ENCODE measurements at regions not wholly inside any gene's neighbourhood (a gene's known extent, or its start where the extent isn't known, plus 50 kb on each side); places are given as distances from the start of the nearest gene placed in this dataset.

GRCh38 chr7:21013765-21014539 lies 227.3 kb upstream of the SP8 start:
- H3K27me3 ChIP-seq (ENCODE audit: insufficient read depth, low read length), result no peaks in the 10 kb centered on the region
- H3K27me3 Mint-ChIP-seq, result no peaks in the 10 kb centered on the region
- peaks cover 0 to 3% (median 0%) of the 10 kb centered on the region in 8 donors for H3K9me3 Mint-ChIP-seq
- H3K4me1 ChIP-seq (ENCODE audit: insufficient read depth, low read length), result no peaks in the 10 kb centered on the region
- H3K4me1 Mint-ChIP-seq, result no peaks in the 10 kb centered on the region
- no peak overlapping the region for H3K27ac Mint-ChIP-seq
- POLR2A ChIA-PET (ENCODE audit: partially characterized antibody), result no interaction called here
- intact Hi-C loops (cut with micrococcal nuclease), result no loop called here
- no peaks in the 10 kb centered on the region for H3K36me3 ChIP-seq (ENCODE audit: insufficient read depth, low read length)
- DNase-seq, result no peak
- H3K36me3 Mint-ChIP-seq, result no peaks in the 10 kb centered on the region
- H3K4me3 Mint-ChIP-seq, result no peak overlapping the region
- no peaks in the 10 kb centered on the region for H3K9me3 ChIP-seq (ENCODE audit: control insufficient read depth in 1 of 2, low read length in 2 of 2)
- no peak overlapping the region for H3K27ac ChIP-seq (ENCODE audit: low read depth, low read length)
- CTCF ChIA-PET (ENCODE audit: partially characterized antibody), result no interaction called here
- no peak overlapping the region for H3K4me3 ChIP-seq (ENCODE audit: low read length in 2 of 2)

GRCh38 chr7:21020667-21021066 lies 234.0 kb upstream of the SP8 start:
- POLR2A ChIA-PET (ENCODE audit: partially characterized antibody), result no interaction called here

DNA sequence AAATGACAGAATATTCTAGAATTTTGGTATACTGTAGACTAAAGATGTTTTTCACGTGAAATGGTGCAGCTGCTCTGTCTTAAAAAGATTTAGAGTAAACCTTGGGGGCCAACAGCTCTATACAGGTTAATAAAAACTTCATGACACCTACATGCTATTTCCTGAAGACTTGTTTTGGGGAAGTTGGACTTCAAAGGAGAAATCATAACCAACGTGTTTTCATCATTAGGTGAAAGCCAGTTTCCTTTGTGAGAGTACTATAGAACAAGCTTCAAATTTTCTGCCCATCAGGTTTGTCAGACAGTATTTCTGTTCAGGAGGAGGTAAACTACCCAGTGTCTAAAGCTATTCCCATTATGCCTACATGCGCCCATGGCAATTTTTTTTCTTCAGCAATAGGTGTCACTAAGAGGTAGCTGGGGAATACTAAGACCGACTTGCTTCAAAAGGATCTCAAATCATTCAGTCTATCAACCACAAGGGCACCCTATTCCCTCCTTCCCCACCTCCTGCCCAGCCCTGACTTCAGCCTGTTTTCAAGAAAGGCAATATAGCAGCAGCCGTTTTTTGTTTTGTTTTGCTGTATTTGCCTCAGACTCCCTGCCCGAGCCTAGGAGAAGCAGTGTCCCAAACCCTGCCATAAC lies 237.3 kb upstream of the SP8 start:
- Histone ChIP-seq H3K4me3 (ENCODE audit: low read length in 2 of 2) (no peak overlapping the region), H3K27me3 (ENCODE audit: insufficient read depth, low read length) (no peaks in the 10 kb centered on the region), H3K36me3 (ENCODE audit: insufficient read depth, low read length) (no peaks in the 10 kb centered on the region), H3K9me3 (ENCODE audit: control insufficient read depth in 1 of 2, low read length in 2 of 2) (no peaks in the 10 kb centered on the region), H3K27ac (ENCODE audit: low read depth, low read length) (no peak overlapping the region), H3K4me1 (ENCODE audit: insufficient read depth, low read length) (no peaks in the 10 kb centered on the region)
- Mint-ChIP-seq H3K27ac (no peak overlapping the region), H3K4me3 (no peak overlapping the region), H3K36me3 (no peaks in the 10 kb centered on the region), H3K27me3 (peaks cover 0 to 4% of the 10 kb centered on the region in 2 donors), H3K4me1 (no peaks in the 10 kb centered on the region), H3K9me3 (peaks cover 0 to 2% (median 0%) of the 10 kb centered on the region in 8 donors)
- POLR2A ChIA-PET (ENCODE audit: partially characterized antibody), result no interaction called here
- intact Hi-C loops (cut with micrococcal nuclease), result no loop called here
- CTCF ChIA-PET (ENCODE audit: partially characterized antibody), result no interaction called here
- no peak for DNase-seq

More at GRCh38 chr7:21020667-21021066, 234.0 kb upstream of the SP8 start:
- Mint-ChIP-seq H3K36me3 (no peaks in the 10 kb centered on the region), H3K4me1 (no peaks in the 10 kb centered on the region), H3K27ac (no peak overlapping the region), H3K27me3 (peaks cover 0 to 4% of the 10 kb centered on the region in 2 donors), H3K4me3 (no peak overlapping the region), H3K9me3 (peaks cover 0 to 2% (median 0%) of the 10 kb centered on the region in 8 donors)
- Histone ChIP-seq H3K9me3 (ENCODE audit: control insufficient read depth in 1 of 2, low read length in 2 of 2) (no peaks in the 10 kb centered on the region), H3K4me3 (ENCODE audit: low read length in 2 of 2) (no peak overlapping the region), H3K27me3 (ENCODE audit: insufficient read depth, low read length) (no peaks in the 10 kb centered on the region), H3K27ac (ENCODE audit: low read depth, low read length) (no peak overlapping the region), H3K4me1 (ENCODE audit: insufficient read depth, low read length) (no peaks in the 10 kb centered on the region), H3K36me3 (ENCODE audit: insufficient read depth, low read length) (no peaks in the 10 kb centered on the region)
- DNase-seq, result no peak
- CTCF ChIA-PET (ENCODE audit: partially characterized antibody), result no interaction called here
- intact Hi-C loops (cut with micrococcal nuclease), result no loop called here

DNA sequence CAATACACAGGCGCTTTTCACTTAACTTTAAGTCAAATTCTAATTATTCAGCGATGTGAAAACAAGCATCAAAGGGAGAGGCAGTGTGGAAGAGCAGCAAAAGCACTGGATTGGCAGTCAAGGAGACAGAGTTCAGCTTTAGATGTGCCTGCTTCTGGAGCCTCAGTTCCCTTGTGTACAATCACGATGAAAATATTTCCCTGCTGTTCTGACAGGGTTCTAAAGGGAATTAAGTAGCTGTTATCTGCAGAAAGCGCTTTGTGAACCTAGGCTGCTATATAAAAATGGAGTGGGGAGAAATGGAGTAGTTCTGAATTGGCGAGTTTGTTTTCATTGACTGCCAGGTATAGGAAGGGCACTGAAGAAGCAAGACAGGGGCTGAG lies 237.8 kb upstream of the SP8 start:
- peaks cover 0 to 2% (median 0%) of the 10 kb centered on the region in 8 donors for H3K9me3 Mint-ChIP-seq
- H3K27ac Mint-ChIP-seq, result no peak overlapping the region
- no peaks in the 10 kb centered on the region for H3K27me3 ChIP-seq (ENCODE audit: insufficient read depth, low read length)
- H3K4me3 ChIP-seq (ENCODE audit: low read length in 2 of 2), result no peak overlapping the region
- H3K36me3 Mint-ChIP-seq, result no peaks in the 10 kb centered on the region
- no peaks in the 10 kb centered on the region for H3K36me3 ChIP-seq (ENCODE audit: insufficient read depth, low read length)
- no peak overlapping the region for H3K4me3 Mint-ChIP-seq
- intact Hi-C loops (cut with micrococcal nuclease), result no loop called here
- H3K4me1 ChIP-seq (ENCODE audit: insufficient read depth, low read length), result no peaks in the 10 kb centered on the region
- CTCF ChIA-PET (ENCODE audit: partially characterized antibody), result no interaction called here
- H3K27ac ChIP-seq (ENCODE audit: low read depth, low read length), result no peak overlapping the region
- peaks cover 0 to 4% of the 10 kb centered on the region in 2 donors for H3K27me3 Mint-ChIP-seq
- no peak for DNase-seq
- no peaks in the 10 kb centered on the region for H3K4me1 Mint-ChIP-seq
- no peaks in the 10 kb centered on the region for H3K9me3 ChIP-seq (ENCODE audit: control insufficient read depth in 1 of 2, low read length in 2 of 2)
- POLR2A ChIA-PET (ENCODE audit: partially characterized antibody), result no interaction called here

- no peak for DNase-seq
- intact Hi-C loops (cut with micrococcal nuclease), result no loop called here
- no peaks in the 10 kb centered on the region for H3K36me3 ChIP-seq (ENCODE audit: insufficient read depth, low read length)
- H3K4me1 Mint-ChIP-seq, result no peaks in the 10 kb centered on the region
- no peaks in the 10 kb centered on the region for H3K4me1 ChIP-seq (ENCODE audit: insufficient read depth, low read length)
- H3K4me3 Mint-ChIP-seq, result no peak overlapping the region
- no peaks in the 10 kb centered on the region for H3K9me3 ChIP-seq (ENCODE audit: control insufficient read depth in 1 of 2, low read length in 2 of 2)
- H3K9me3 Mint-ChIP-seq, result no peaks in the 10 kb centered on the region
- H3K27ac Mint-ChIP-seq, result no peak overlapping the region
- peaks cover 0 to 4% of the 10 kb centered on the region in 2 donors for H3K27me3 Mint-ChIP-seq
- ChIA-PET CTCF (ENCODE audit: partially characterized antibody) (no interaction called here), POLR2A (ENCODE audit: partially characterized antibody) (no interaction called here)
- H3K4me3 ChIP-seq (ENCODE audit: low read length in 2 of 2), result no peak overlapping the region
- no peak overlapping the region for H3K27ac ChIP-seq (ENCODE audit: low read depth, low read length)
- no peaks in the 10 kb centered on the region for H3K36me3 Mint-ChIP-seq
- H3K27me3 ChIP-seq (ENCODE audit: insufficient read depth, low read length), result no peaks in the 10 kb centered on the region
Measured at GRCh38 chr7:21028186-21028585, 241.5 kb upstream of the SP8 start.

DNA sequence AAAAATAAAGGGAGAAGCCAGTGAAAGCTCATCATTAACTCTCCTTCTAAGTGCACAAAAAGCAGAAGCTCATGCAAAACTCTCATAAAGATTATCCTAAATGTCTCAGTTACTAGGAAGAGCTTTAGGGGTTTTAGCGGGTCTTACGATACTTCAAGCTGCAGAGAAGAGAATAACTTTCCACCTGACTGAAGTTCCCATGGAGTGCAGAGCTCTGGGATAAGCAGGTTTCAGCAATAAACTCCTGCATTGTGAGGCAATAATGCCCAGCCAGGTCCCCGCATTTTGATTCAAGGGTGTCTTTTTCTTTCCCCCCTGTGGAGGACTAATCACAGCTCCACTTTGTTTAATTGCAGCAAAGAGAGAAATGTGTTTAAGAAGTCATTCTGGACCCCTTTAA lies 241.9 kb upstream of the SP8 start:
- no peaks in the 10 kb centered on the region for H3K4me1 Mint-ChIP-seq
- no peaks in the 10 kb centered on the region for H3K9me3 ChIP-seq (ENCODE audit: control insufficient read depth in 1 of 2, low read length in 2 of 2)
- H3K27me3 ChIP-seq (ENCODE audit: insufficient read depth, low read length), result no peaks in the 10 kb centered on the region

DNA sequence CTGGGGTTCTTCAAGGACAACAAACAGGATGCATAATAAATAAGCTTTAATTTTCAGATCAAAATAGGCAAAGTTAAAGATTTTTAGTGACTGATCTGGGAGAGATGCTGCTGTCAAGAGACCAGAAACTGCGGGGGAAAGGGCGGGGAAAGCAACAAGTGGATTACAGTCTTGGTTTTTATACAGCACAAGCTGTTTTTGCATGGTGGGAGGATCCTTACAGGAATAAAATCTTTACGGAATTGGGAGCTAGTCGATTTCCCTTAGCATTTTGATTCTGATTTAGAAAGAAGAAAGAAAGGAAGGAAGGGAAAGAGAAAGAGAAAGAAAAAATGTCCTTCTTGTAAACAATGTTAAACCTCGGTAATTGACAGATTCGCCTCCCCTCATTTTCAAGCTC lies 242.3 kb upstream of the SP8 start:
- no peak overlapping the region for H3K27ac ChIP-seq (ENCODE audit: low read depth, low read length)
- Mint-ChIP-seq H3K27me3 (peaks cover 0 to 4% of the 10 kb centered on the region in 2 donors), H3K9me3 (no peaks in the 10 kb centered on the region), H3K4me3 (no peak overlapping the region), H3K27ac (no peak overlapping the region), H3K4me1 (no peaks in the 10 kb centered on the region), H3K36me3 (no peaks in the 10 kb centered on the region)
- ChIA-PET POLR2A (ENCODE audit: partially characterized antibody) (no interaction called here), CTCF (ENCODE audit: partially characterized antibody) (no interaction called here)
- H3K4me1 ChIP-seq (ENCODE audit: insufficient read depth, low read length), result no peaks in the 10 kb centered on the region
- no peak for DNase-seq
- intact Hi-C loops (cut with micrococcal nuclease), result no loop called here
- H3K27me3 ChIP-seq (ENCODE audit: insufficient read depth, low read length), result no peaks in the 10 kb centered on the region
- H3K4me3 ChIP-seq (ENCODE audit: low read length in 2 of 2), result no peak overlapping the region
- H3K36me3 ChIP-seq (ENCODE audit: insufficient read depth, low read length), result no peaks in the 10 kb centered on the region
- no peaks in the 10 kb centered on the region for H3K9me3 ChIP-seq (ENCODE audit: control insufficient read depth in 1 of 2, low read length in 2 of 2)

More for the DNA sequence above, 241.9 kb upstream of the SP8 start:
- Mint-ChIP-seq H3K27me3 (peaks cover 0 to 4% of the 10 kb centered on the region in 2 donors), H3K36me3 (no peaks in the 10 kb centered on the region), H3K27ac (no peak overlapping the region), H3K9me3 (no peaks in the 10 kb centered on the region), H3K4me3 (no peak overlapping the region)
- Histone ChIP-seq H3K27ac (ENCODE audit: low read depth, low read length) (no peak overlapping the region), H3K4me3 (ENCODE audit: low read length in 2 of 2) (no peak overlapping the region), H3K4me1 (ENCODE audit: insufficient read depth, low read length) (no peaks in the 10 kb centered on the region), H3K36me3 (ENCODE audit: insufficient read depth, low read length) (no peaks in the 10 kb centered on the region)
- DNase-seq, result no peak
- intact Hi-C loops (cut with micrococcal nuclease), result no loop called here
- CTCF ChIA-PET (ENCODE audit: partially characterized antibody), result no interaction called here
- POLR2A ChIA-PET (ENCODE audit: partially characterized antibody), result no interaction called here

Data from CD4-positive, alpha-beta memory T cell (primary cell).